GM23338 (cell line): ENCODE measurements at regions not wholly inside any gene's neighbourhood (a gene's known extent, or its start where the extent isn't known, plus 50 kb on each side); places are given as distances from the start of the nearest gene placed in this dataset.

Experiments
- ATAC-seq: fragments of 200-7000 bp; cut with Tn5 transposase; 3 replicates; pipeline ENCODE4 v1.9.1; 2020
- DNase-seq: peaks from one replicate; pipeline ENCODE4 v3.0.0-alpha.2; 2015; ENCODE audit warnings: low spot score
- H2AFZ ChIP-seq: fragments of 200-600 bp; sonication (generic); 2 replicates; pipeline ENCODE4 v1.8.0; 2016; ENCODE audit warnings: antibody characterized with exemption, mild to moderate bottlenecking, moderate library complexity
- H3F3A ChIP-seq: fragments of 200-600 bp; sonication (generic); replicated peaks from 2 replicates; pipeline ENCODE4 v1.8.0; 2017; ENCODE audit warnings: antibody characterized with exemption, mixed run types, low read depth
- H3K27ac ChIP-seq: fragments of 200-600 bp; sonication (generic); 2 replicates; pipeline ENCODE4 v1.6.1; 2016; ENCODE audit warnings: low read depth
- H3K27me3 ChIP-seq: fragments of 200-600 bp; sonication (generic); 2 replicates; pipeline ENCODE4 v1.8.0; 2016; ENCODE audit warnings: mild to moderate bottlenecking, mixed run types, moderate library complexity; ENCODE audit not compliant: insufficient read depth
- H3K36me3 ChIP-seq: fragments of 200-600 bp; sonication (generic); 2 replicates; pipeline ENCODE4 v1.8.0; 2016; ENCODE audit warnings: mild to moderate bottlenecking; ENCODE audit not compliant: insufficient read depth
- H3K4me1 ChIP-seq: fragments of 200-600 bp; sonication (generic); 2 replicates; pipeline ENCODE4 v1.8.0; 2016; ENCODE audit warnings: mild to moderate bottlenecking, moderate library complexity; ENCODE audit not compliant: insufficient read depth
- H3K4me2 ChIP-seq: fragments of 200-600 bp; sonication (generic); 2 replicates; pipeline ENCODE4 v1.7.1; 2017; ENCODE audit warnings: mixed run types
- H3K4me3 ChIP-seq: fragments of 200-600 bp; sonication (generic); 2 replicates; pipeline ENCODE4 v1.6.1; 2016; ENCODE audit warnings: mixed run types
- H3K79me2 ChIP-seq: fragments of 200-600 bp; sonication (generic); replicated peaks from 2 replicates; pipeline ENCODE4 v1.8.0; 2017; ENCODE audit warnings: mild to moderate bottlenecking; ENCODE audit not compliant: insufficient read depth
- H3K9me2 ChIP-seq: fragments of 200-600 bp; sonication (generic); 2 replicates; pipeline ENCODE4 v1.8.0; 2017; ENCODE audit not compliant: insufficient read depth
- H4K20me1 ChIP-seq: fragments of 200-600 bp; sonication (generic); replicated peaks from 2 replicates; pipeline ENCODE4 v1.8.0; 2017; ENCODE audit warnings: mild to moderate bottlenecking; ENCODE audit not compliant: insufficient read depth
- H3K27ac Mint-ChIP-seq: 2 replicates; pipeline ENCODE4 v1.8.0; 2020; ENCODE audit warnings: inconsistent platforms, mild to moderate bottlenecking, moderate library complexity, mixed read lengths
- H3K27me3 Mint-ChIP-seq: 3 replicates; pipeline ENCODE4 v1.8.0; 2022; ENCODE audit warnings: low read depth, mild to moderate bottlenecking, moderate library complexity, mixed read lengths, inconsistent platforms; ENCODE audit not compliant: insufficient read depth, poor library complexity
- H3K36me3 Mint-ChIP-seq: 3 replicates; pipeline ENCODE4 v1.8.0; 2021; ENCODE audit warnings: low read depth, mild to moderate bottlenecking, inconsistent platforms, moderate library complexity, mixed read lengths
- H3K4me1 Mint-ChIP-seq: 3 replicates; pipeline ENCODE4 v1.8.0; 2020; ENCODE audit warnings: mild to moderate bottlenecking, inconsistent platforms, mixed read lengths
- H3K4me3 Mint-ChIP-seq: 3 replicates; pipeline ENCODE4 v1.8.0; 2021; ENCODE audit warnings: moderate library complexity, mild to moderate bottlenecking, inconsistent platforms, mixed read lengths
- H3K9me3 Mint-ChIP-seq: 3 replicates; pipeline ENCODE4 v1.8.0; 2020; ENCODE audit warnings: moderate library complexity, mild to moderate bottlenecking, inconsistent platforms, mixed read lengths
- CREB1 ChIP-seq: fragments of 250-450 bp; sonication (Bioruptor Pico); IDR thresholded peaks from 2 replicates; pipeline ENCODE4 v1.5.0; 2020; ENCODE audit warnings: low read depth, mild to moderate bottlenecking, moderate library complexity
- EZH2 ChIP-seq: fragments of 200-600 bp; sonication (generic); IDR thresholded peaks from one replicate; pipeline ENCODE4 v1.8.0; 2017; ENCODE audit warnings: antibody characterized with exemption, mild to moderate bottlenecking, low read depth; ENCODE audit not compliant: unreplicated experiment
- EZH2phosphoT487 ChIP-seq: fragments of 200-600 bp; sonication (generic); IDR thresholded peaks from one replicate; pipeline ENCODE4 v1.8.1; 2018; ENCODE audit warnings: antibody characterized with exemption; ENCODE audit not compliant: unreplicated experiment
- JUNB ChIP-seq: IDR thresholded peaks from one replicate; pipeline ENCODE4 v1.6.1; 2016; ENCODE audit warnings: antibody characterized with exemption; ENCODE audit not compliant: unreplicated experiment
- NANOG ChIP-seq: IDR thresholded peaks from 2 replicates; pipeline ENCODE4 v1.6.1; 2016; ENCODE audit warnings: antibody characterized with exemption, borderline replicate concordance
- POLR2AphosphoS5 ChIP-seq: IDR thresholded peaks from 2 replicates; pipeline ENCODE4 v1.6.1; 2016; ENCODE audit warnings: antibody characterized with exemption, low read depth
- REST ChIP-seq: IDR thresholded peaks from one replicate; pipeline ENCODE4 v1.6.1; 2018; ENCODE audit warnings: antibody characterized with exemption; ENCODE audit not compliant: unreplicated experiment
- STAT1 ChIP-seq: IDR thresholded peaks from one replicate; pipeline ENCODE4 v1.6.1; 2016; ENCODE audit warnings: antibody characterized with exemption; ENCODE audit not compliant: unreplicated experiment
- ZNF114 ChIP-seq: fragments of 250-450 bp; sonication (Bioruptor Pico); IDR thresholded peaks from 2 replicates; pipeline ENCODE4 v1.5.0; 2020; ENCODE audit warnings: mild to moderate bottlenecking, moderate library complexity
- ZNF331 ChIP-seq: fragments of 250-450 bp; sonication (Bioruptor Pico); IDR thresholded peaks from 2 replicates; pipeline ENCODE4 v1.5.0; 2020; ENCODE audit warnings: low read depth, mild to moderate bottlenecking, moderate library complexity
- TF ChIP-seq, protein P1 (sequence below): fragments of 250-450 bp; sonication (Bioruptor Pico); IDR thresholded peaks from 2 replicates; pipeline ENCODE4 v1.5.0; 2020; ENCODE audit warnings: mild to moderate bottlenecking, moderate library complexity
- TF ChIP-seq, protein P2 (sequence below): IDR thresholded peaks from 2 replicates; pipeline ENCODE4 v1.6.1; 2016; ENCODE audit warnings: antibody characterized with exemption
- TF ChIP-seq, protein P3 (sequence below), 2 experiments: fragments of 200-600 bp in 1 of 2; sonication (generic) in 1 of 2; conservative IDR thresholded peaks; 2 replicates each; pipeline versions ENCODE4 v1.5.1 to v1.6.1; 2016 to 2017; ENCODE audit warnings: antibody characterized with exemption in 2 of 2, low read depth in 2 of 2, mild to moderate bottlenecking in 2 of 2, moderate library complexity in 1 of 2

DNA sequence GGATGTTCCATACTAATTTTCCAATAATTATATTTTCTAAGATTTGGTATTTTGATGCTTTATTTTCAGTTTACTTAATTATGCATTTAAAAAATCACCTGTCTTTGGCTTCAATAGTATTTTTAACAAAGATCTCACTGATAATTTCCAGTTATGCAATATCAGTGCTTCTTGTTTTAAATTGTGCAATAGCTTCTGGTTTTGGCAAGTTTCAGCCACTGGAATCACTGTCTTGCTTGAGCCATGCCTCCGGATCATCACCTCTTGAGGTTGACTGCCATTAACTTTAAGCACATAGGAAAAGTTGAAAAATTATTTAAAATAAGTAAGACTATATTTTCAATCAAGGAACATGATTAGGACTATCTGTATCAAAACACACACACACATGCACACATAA is 1242.1 kb downstream of the HACE1 start:
- Histone ChIP-seq H4K20me1 (no peaks in the 10 kb centered on the region), H3K27me3 (no peaks in the 10 kb centered on the region), H3K4me2 (no peak overlapping the region), H2AFZ (no peak overlapping the region), H3K79me2 (no peaks in the 10 kb centered on the region), H3K36me3 (no peaks in the 10 kb centered on the region; the same call in 1 of the 2 replicates), H3K4me3 (no peak overlapping the region), H3K4me1 (no peaks in the 10 kb centered on the region), H3K9me2 (peaks cover 4% of the 10 kb centered on the region), H3F3A (no peaks in the 10 kb centered on the region), H3K27ac (no peak overlapping the region)
- Mint-ChIP-seq H3K36me3 (no peaks in the 10 kb centered on the region), H3K4me1 (peaks cover 3% of the 10 kb centered on the region; the same call in 1 of the 3 replicates), H3K4me3 (no peak overlapping the region), H3K27ac (no peak overlapping the region), H3K27me3 (no peaks in the 10 kb centered on the region), H3K9me3 (no peaks in the 10 kb centered on the region)
- no peak for DNase-seq
- TF ChIP-seq NANOG (no peak), JUNB (no peak), ZNF331 (CRISPR knock-in tag) (no peak), ZNF114 (CRISPR knock-in tag) (no peak), STAT1 (no peak), EZH2phosphoT487 (no peak), EZH2 (no peak), CREB1 (no peak), REST (no peak), POLR2AphosphoS5 (no peak)
- TF ChIP-seq, protein P1, sequence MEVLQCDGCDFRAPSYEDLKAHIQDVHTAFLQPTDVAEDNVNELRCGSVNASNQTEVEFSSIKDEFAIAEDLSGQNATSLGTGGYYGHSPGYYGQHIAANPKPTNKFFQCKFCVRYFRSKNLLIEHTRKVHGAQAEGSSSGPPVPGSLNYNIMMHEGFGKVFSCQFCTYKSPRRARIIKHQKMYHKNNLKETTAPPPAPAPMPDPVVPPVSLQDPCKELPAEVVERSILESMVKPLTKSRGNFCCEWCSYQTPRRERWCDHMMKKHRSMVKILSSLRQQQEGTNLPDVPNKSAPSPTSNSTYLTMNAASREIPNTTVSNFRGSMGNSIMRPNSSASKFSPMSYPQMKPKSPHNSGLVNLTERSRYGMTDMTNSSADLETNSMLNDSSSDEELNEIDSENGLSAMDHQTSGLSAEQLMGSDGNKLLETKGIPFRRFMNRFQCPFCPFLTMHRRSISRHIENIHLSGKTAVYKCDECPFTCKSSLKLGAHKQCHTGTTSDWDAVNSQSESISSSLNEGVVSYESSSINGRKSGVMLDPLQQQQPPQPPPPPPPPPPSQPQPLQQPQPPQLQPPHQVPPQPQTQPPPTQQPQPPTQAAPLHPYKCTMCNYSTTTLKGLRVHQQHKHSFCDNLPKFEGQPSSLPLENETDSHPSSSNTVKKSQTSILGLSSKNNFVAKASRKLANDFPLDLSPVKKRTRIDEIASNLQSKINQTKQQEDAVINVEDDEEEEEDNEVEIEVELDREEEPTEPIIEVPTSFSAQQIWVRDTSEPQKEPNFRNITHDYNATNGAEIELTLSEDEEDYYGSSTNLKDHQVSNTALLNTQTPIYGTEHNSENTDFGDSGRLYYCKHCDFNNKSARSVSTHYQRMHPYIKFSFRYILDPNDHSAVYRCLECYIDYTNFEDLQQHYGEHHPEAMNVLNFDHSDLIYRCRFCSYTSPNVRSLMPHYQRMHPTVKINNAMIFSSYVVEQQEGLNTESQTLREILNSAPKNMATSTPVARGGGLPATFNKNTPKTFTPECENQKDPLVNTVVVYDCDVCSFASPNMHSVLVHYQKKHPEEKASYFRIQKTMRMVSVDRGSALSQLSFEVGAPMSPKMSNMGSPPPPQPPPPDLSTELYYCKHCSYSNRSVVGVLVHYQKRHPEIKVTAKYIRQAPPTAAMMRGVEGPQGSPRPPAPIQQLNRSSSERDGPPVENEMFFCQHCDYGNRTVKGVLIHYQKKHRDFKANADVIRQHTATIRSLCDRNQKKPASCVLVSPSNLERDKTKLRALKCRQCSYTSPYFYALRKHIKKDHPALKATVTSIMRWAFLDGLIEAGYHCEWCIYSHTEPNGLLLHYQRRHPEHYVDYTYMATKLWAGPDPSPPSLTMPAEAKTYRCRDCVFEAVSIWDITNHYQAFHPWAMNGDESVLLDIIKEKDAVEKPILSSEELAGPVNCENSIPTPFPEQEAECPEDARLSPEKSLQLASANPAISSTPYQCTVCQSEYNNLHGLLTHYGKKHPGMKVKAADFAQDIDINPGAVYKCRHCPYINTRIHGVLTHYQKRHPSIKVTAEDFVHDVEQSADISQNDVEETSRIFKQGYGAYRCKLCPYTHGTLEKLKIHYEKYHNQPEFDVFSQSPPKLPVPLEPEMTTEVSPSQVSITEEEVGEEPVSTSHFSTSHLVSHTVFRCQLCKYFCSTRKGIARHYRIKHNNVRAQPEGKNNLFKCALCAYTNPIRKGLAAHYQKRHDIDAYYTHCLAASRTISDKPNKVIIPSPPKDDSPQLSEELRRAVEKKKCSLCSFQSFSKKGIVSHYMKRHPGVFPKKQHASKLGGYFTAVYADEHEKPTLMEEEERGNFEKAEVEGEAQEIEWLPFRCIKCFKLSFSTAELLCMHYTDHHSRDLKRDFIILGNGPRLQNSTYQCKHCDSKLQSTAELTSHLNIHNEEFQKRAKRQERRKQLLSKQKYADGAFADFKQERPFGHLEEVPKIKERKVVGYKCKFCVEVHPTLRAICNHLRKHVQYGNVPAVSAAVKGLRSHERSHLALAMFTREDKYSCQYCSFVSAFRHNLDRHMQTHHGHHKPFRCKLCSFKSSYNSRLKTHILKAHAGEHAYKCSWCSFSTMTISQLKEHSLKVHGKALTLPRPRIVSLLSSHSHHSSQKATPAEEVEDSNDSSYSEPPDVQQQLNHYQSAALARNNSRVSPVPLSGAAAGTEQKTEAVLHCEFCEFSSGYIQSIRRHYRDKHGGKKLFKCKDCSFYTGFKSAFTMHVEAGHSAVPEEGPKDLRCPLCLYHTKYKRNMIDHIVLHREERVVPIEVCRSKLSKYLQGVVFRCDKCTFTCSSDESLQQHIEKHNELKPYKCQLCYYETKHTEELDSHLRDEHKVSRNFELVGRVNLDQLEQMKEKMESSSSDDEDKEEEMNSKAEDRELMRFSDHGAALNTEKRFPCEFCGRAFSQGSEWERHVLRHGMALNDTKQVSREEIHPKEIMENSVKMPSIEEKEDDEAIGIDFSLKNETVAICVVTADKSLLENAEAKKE (CRISPR knock-in tag) = no peak
- TF ChIP-seq, protein P2, sequence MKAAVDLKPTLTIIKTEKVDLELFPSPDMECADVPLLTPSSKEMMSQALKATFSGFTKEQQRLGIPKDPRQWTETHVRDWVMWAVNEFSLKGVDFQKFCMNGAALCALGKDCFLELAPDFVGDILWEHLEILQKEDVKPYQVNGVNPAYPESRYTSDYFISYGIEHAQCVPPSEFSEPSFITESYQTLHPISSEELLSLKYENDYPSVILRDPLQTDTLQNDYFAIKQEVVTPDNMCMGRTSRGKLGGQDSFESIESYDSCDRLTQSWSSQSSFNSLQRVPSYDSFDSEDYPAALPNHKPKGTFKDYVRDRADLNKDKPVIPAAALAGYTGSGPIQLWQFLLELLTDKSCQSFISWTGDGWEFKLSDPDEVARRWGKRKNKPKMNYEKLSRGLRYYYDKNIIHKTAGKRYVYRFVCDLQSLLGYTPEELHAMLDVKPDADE = no peak
- TF ChIP-seq, protein P3, sequence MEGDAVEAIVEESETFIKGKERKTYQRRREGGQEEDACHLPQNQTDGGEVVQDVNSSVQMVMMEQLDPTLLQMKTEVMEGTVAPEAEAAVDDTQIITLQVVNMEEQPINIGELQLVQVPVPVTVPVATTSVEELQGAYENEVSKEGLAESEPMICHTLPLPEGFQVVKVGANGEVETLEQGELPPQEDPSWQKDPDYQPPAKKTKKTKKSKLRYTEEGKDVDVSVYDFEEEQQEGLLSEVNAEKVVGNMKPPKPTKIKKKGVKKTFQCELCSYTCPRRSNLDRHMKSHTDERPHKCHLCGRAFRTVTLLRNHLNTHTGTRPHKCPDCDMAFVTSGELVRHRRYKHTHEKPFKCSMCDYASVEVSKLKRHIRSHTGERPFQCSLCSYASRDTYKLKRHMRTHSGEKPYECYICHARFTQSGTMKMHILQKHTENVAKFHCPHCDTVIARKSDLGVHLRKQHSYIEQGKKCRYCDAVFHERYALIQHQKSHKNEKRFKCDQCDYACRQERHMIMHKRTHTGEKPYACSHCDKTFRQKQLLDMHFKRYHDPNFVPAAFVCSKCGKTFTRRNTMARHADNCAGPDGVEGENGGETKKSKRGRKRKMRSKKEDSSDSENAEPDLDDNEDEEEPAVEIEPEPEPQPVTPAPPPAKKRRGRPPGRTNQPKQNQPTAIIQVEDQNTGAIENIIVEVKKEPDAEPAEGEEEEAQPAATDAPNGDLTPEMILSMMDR (conservative IDR thresholded peaks at IDR 0.05; ENCODE audit: low read depth in 2 of 2) = no peak
- no peak for ATAC-seq
